ENCODE measurements at regions not wholly inside any gene's neighbourhood (a gene's known extent, or its start where the extent isn't known, plus 50 kb on each side); places are given as distances from the start of the nearest gene placed in this dataset.

GRCh38 chr2:19478409-19478808, 120.0 kb upstream of the OSR1 start:
- DNase-seq (ENCODE audit: low spot score) (no peak), FAIRE-seq (no peak), ATAC-seq (no peak)
- BruUV-seq (replicated peaks), result no TSS peak
- Histone ChIP-seq H4K20me1 (ENCODE audit: insufficient read depth, low read length) (no peaks in the 10 kb centered on the region), H3K36me3 (replicated peaks in 1 of 2; ENCODE audit: control insufficient read depth in 1 of 2, insufficient read depth in 2 of 2, low read length in 2 of 2) (no peaks in the 10 kb centered on the region), H3K79me2 (ENCODE audit: insufficient read depth, low read length) (no peaks in the 10 kb centered on the region), H3K27ac (ENCODE audit: extremely low read length, insufficient read depth, low read length) (no peak overlapping the region), H3K4me1 (ENCODE audit: insufficient read depth, low read length) (peaks cover 18% of the 10 kb centered on the region), H3K9me3 (ENCODE audit: low read length) (no peaks in the 10 kb centered on the region), H3K4me2 (ENCODE audit: low read depth, low read length) (no peak overlapping the region), H3K4me3 (replicated peaks in 1 of 3; ENCODE audit: insufficient read depth in 1 of 3, low read depth in 2 of 3, low read length in 3 of 3) (no peak overlapping the region), H3K27me3 (ENCODE audit: control insufficient read depth in 1 of 2, insufficient read depth in 2 of 2, low read length in 2 of 2) (peaks cover 0 to 1% of the 10 kb centered on the region in 2 experiments; a peak in 1 of 5 replicates), H3K9ac (ENCODE audit: insufficient read depth, low read depth, low read length) (no peak overlapping the region), H2AFZ (ENCODE audit: low read length) (no peak overlapping the region)
- intact Hi-C loops (cut with micrococcal nuclease; ENCODE audit: unreplicated experiment), result no loop called here
- 5% methylated on average over 1 of the region's 1 CpG for WGBS (ENCODE audit: low lambda C conversion rate)
- ChIA-PET POLR2A (no interaction called here), CTCF (ENCODE audit: low intra/inter-chr PET ratio, low total read pairs) (no interaction called here)
- in situ Hi-C loops (cut with HindIII; ENCODE audit: extremely low pct_ligation_motif_present, low pct_unique_long_range_greater_than_20kb), result no loop called here
- no peak for TF ChIP-seq ZNF3 (CRISPR knock-in tag; IDR thresholded peaks at IDR 0.05)
- TF ChIP-seq FOXK2 (IDR thresholded peaks at IDR 0.05), result no peak
- TF ChIP-seq TGIF2 (CRISPR knock-in tag; IDR thresholded peaks at IDR 0.05), result no peak
- no peak for TF ChIP-seq ZBTB1 (CRISPR knock-in tag; IDR thresholded peaks at IDR 0.05; ENCODE audit: borderline replicate concordance)
- TF ChIP-seq MTA3 (CRISPR knock-in tag; IDR thresholded peaks at IDR 0.05), result no peak
- TF ChIP-seq ZC3H13 (CRISPR knock-in tag; IDR thresholded peaks at IDR 0.05), result no peak
- TF ChIP-seq, protein P1, sequence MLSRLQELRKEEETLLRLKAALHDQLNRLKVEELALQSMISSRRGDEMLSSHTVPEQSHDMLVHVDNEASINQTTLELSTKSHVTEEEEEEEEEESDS (CRISPR knock-in tag; IDR thresholded peaks at IDR 0.05; ENCODE audit: borderline replicate concordance), result no peak
- TF ChIP-seq ESRRA (CRISPR knock-in tag; IDR thresholded peaks at IDR 0.05; ENCODE audit: low read depth), result no peak
- no peak for TF ChIP-seq TMF1 (CRISPR knock-in tag; IDR thresholded peaks at IDR 0.05; ENCODE audit: low read depth)
- no peak for TF ChIP-seq NKX3-1 (CRISPR knock-in tag; IDR thresholded peaks at IDR 0.05)
- no peak for TF ChIP-seq TFDP2 (CRISPR knock-in tag; IDR thresholded peaks at IDR 0.05)
- TF ChIP-seq KAT8 (CRISPR knock-in tag; IDR thresholded peaks at IDR 0.05), result no peak
- no peak for TF ChIP-seq ZFP1 (CRISPR knock-in tag; IDR thresholded peaks at IDR 0.05)
- no peak for TF ChIP-seq TBX3 (IDR thresholded peaks at IDR 0.05; ENCODE audit: borderline replicate concordance)

Data from HepG2 (cell line).